Chondrocyte (in vitro differentiated cells): ENCODE measurements at regions not wholly inside any gene's neighbourhood (a gene's known extent, or its start where the extent isn't known, plus 50 kb on each side); places are given as distances from the start of the nearest gene placed in this dataset.
"Not testable (repeated sequence)": the region's sequence is repeated elsewhere in the genome, so short reads cannot be mapped to it uniquely, and the experiment has no call there.

Source experiments
- DNase-seq: peaks from one replicate; pipeline ENCODE4 v3.0.0; 2021; ENCODE audit warnings: mixed read lengths, low spot score
- H3K27ac Mint-ChIP-seq: one replicate; pipeline ENCODE4 v1.8.0; 2021; ENCODE audit warnings: mild to moderate bottlenecking, moderate library complexity, mixed read lengths; ENCODE audit not compliant: unreplicated experiment
- H3K27me3 Mint-ChIP-seq: 2 replicates; pipeline ENCODE4 v1.8.0; 2021; ENCODE audit warnings: low read depth, mixed read lengths
- H3K36me3 Mint-ChIP-seq: 2 replicates; pipeline ENCODE4 v1.8.0; 2021; ENCODE audit warnings: low read depth, mixed read lengths
- H3K4me1 Mint-ChIP-seq: 2 replicates; pipeline ENCODE4 v1.8.0; 2021; ENCODE audit warnings: low read depth, mild to moderate bottlenecking, mixed read lengths
- H3K4me3 Mint-ChIP-seq: one replicate; pipeline ENCODE4 v1.8.0; 2021; ENCODE audit warnings: mild to moderate bottlenecking, moderate library complexity, mixed read lengths; ENCODE audit not compliant: unreplicated experiment
- H3K9me3 Mint-ChIP-seq: 2 replicates; pipeline ENCODE4 v1.8.0; 2021; ENCODE audit warnings: low read depth, mixed read lengths
- TF ChIP-seq, protein P1 (sequence below): fragments of 200-600 bp; sonication (generic); IDR thresholded peaks from 2 replicates; pipeline ENCODE4 v1.5.0; 2021; ENCODE audit warnings: antibody characterized with exemption, mild to moderate bottlenecking, moderate library complexity

DNA sequence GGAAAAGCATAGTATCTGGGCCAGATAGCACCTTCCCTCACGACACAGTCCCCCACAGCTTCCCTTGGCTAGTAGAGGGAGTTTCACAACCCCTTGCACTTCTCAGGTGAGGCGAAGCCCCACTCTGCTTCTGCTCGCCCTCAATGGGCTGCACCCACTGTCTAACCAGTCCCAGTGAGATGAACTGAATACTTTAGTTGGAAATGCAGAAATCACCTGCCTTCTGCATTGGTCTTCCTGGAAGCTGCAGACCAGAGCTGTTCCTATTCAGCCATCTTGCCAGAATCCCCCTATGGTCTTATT, 243.2 kb upstream of the FAM78B start:
- peaks cover 2% of the 10 kb centered on the region for H3K36me3 Mint-ChIP-seq

DNA sequence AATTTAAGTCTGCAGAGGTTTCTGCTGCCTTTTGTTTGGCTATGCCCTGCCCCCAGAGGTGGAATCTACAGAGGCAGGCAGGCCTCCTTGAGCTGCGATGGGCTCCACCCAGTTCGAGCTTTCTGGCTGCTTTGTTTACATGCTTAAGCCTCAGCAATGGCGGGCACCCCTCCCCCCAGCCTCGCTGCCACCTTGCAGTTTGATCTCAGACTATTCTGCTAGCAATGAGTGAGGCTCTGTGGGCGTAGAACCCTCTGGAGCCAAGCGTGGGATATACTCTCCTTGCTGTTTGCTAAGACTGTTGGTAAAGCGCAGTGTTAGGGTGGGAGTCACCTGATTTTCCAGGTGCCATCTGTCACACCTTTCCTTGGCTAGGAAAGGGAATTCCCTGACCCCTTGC, 250.0 kb upstream of the FAM78B start:
- not testable (repeated sequence) for H3K4me3 Mint-ChIP-seq, DNase-seq, H3K27me3 Mint-ChIP-seq, H3K4me1 Mint-ChIP-seq, H3K27ac Mint-ChIP-seq, H3K36me3 Mint-ChIP-seq
- H3K9me3 Mint-ChIP-seq: peaks cover 23% of the 10 kb centered on the region

More for the DNA sequence above, 243.2 kb upstream of the FAM78B start:
- Mint-ChIP-seq H3K27me3 (no peaks in the 10 kb centered on the region), H3K4me1 (no peaks in the 10 kb centered on the region), H3K27ac (no peak overlapping the region), H3K9me3 (peaks cover 45% of the 10 kb centered on the region), H3K4me3 (no peak overlapping the region)
- TF ChIP-seq, protein P1, sequence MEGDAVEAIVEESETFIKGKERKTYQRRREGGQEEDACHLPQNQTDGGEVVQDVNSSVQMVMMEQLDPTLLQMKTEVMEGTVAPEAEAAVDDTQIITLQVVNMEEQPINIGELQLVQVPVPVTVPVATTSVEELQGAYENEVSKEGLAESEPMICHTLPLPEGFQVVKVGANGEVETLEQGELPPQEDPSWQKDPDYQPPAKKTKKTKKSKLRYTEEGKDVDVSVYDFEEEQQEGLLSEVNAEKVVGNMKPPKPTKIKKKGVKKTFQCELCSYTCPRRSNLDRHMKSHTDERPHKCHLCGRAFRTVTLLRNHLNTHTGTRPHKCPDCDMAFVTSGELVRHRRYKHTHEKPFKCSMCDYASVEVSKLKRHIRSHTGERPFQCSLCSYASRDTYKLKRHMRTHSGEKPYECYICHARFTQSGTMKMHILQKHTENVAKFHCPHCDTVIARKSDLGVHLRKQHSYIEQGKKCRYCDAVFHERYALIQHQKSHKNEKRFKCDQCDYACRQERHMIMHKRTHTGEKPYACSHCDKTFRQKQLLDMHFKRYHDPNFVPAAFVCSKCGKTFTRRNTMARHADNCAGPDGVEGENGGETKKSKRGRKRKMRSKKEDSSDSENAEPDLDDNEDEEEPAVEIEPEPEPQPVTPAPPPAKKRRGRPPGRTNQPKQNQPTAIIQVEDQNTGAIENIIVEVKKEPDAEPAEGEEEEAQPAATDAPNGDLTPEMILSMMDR: no peak
- DNase-seq: no peak

GRCh38 chr1:166418344-166418933, 251.6 kb upstream of the FAM78B start:
- H3K27me3 Mint-ChIP-seq: no peaks in the 10 kb centered on the region
- no peaks in the 10 kb centered on the region for H3K36me3 Mint-ChIP-seq
- peaks cover 23% of the 10 kb centered on the region for H3K9me3 Mint-ChIP-seq
- TF ChIP-seq, protein P1: no peak
- H3K4me3 Mint-ChIP-seq: no peak overlapping the region
- no peak overlapping the region for H3K27ac Mint-ChIP-seq
- no peaks in the 10 kb centered on the region for H3K4me1 Mint-ChIP-seq
- DNase-seq: no peak

GRCh38 chr1:166422586-166422985, 255.8 kb upstream of the FAM78B start:
- not testable (repeated sequence) for DNase-seq, H3K27me3 Mint-ChIP-seq, H3K36me3 Mint-ChIP-seq, H3K9me3 Mint-ChIP-seq, H3K27ac Mint-ChIP-seq, H3K4me1 Mint-ChIP-seq, H3K4me3 Mint-ChIP-seq

- no peak for DNase-seq
- TF ChIP-seq, protein P1: no peak
- H3K4me1 Mint-ChIP-seq: no peaks in the 10 kb centered on the region
Observed at GRCh38 chr1:166432655-166433054, 265.9 kb upstream of the FAM78B start.

GRCh38 chr1:166433404-166434304, 266.9 kb upstream of the FAM78B start:
- not testable (repeated sequence) for H3K27me3 Mint-ChIP-seq, H3K27ac Mint-ChIP-seq, H3K9me3 Mint-ChIP-seq, H3K4me3 Mint-ChIP-seq, H3K36me3 Mint-ChIP-seq, DNase-seq, H3K4me1 Mint-ChIP-seq
- TF ChIP-seq, protein P1: peak; percentile 49

More at GRCh38 chr1:166432655-166433054, 265.9 kb upstream of the FAM78B start:
- peaks cover 2% of the 10 kb centered on the region for H3K9me3 Mint-ChIP-seq
- no peaks in the 10 kb centered on the region for H3K36me3 Mint-ChIP-seq
- H3K4me3 Mint-ChIP-seq: no peak overlapping the region
- peaks cover 1% of the 10 kb centered on the region for H3K27me3 Mint-ChIP-seq
- H3K27ac Mint-ChIP-seq: no peak overlapping the region
